ENCODE measurements at regions not wholly inside any gene's neighbourhood (a gene's known extent, or its start where the extent isn't known, plus 50 kb on each side); places are given as distances from the start of the nearest gene placed in this dataset.

- Histone ChIP-seq H3K4me3 (ENCODE audit: low read depth, low read length) (no peak overlapping the region), H3K36me3 (ENCODE audit: control insufficient read depth, insufficient read depth, low read length) (no peaks in the 10 kb centered on the region), H3K27me3 (ENCODE audit: control insufficient read depth, insufficient read depth, low read length) (no peaks in the 10 kb centered on the region)
- DNase-seq (ENCODE audit: low read depth) = no peak
- no peak for TF ChIP-seq CTCF (IDR thresholded peaks at IDR 0.05; ENCODE audit: insufficient read depth, low read length, poor library complexity, severe bottlenecking)
These were observed 669.9 kb upstream of the PKN2 start for GRCh38 chr1:88014131-88014530.

- TF ChIP-seq CTCF (IDR thresholded peaks at IDR 0.05; ENCODE audit: insufficient read depth, low read length, poor library complexity, severe bottlenecking) = no peak
- no peaks in the 10 kb centered on the region for H3K36me3 ChIP-seq (ENCODE audit: control insufficient read depth, insufficient read depth, low read length)
- no peaks in the 10 kb centered on the region for H3K27me3 ChIP-seq (ENCODE audit: control insufficient read depth, insufficient read depth, low read length)
- DNase-seq (ENCODE audit: low read depth) = no peak
- H3K4me3 ChIP-seq (ENCODE audit: low read depth, low read length) = no peak overlapping the region
These were observed 667.1 kb upstream of the PKN2 start for GRCh38 chr1:88016947-88017346.

- no peak for DNase-seq (ENCODE audit: low read depth)
- TF ChIP-seq CTCF (IDR thresholded peaks at IDR 0.05; ENCODE audit: insufficient read depth, low read length, poor library complexity, severe bottlenecking) = no peak
- Histone ChIP-seq H3K27me3 (ENCODE audit: control insufficient read depth, insufficient read depth, low read length) (no peaks in the 10 kb centered on the region), H3K4me3 (ENCODE audit: low read depth, low read length) (no peak overlapping the region), H3K36me3 (ENCODE audit: control insufficient read depth, insufficient read depth, low read length) (no peaks in the 10 kb centered on the region)
These were observed 662.5 kb upstream of the PKN2 start for GRCh38 chr1:88021529-88021928.

GRCh38 chr1:88022516-88022915 lies 661.6 kb upstream of the PKN2 start:
- TF ChIP-seq CTCF (IDR thresholded peaks at IDR 0.05; ENCODE audit: insufficient read depth, low read length, poor library complexity, severe bottlenecking) = no peak
- no peak for DNase-seq (ENCODE audit: low read depth)
- H3K4me3 ChIP-seq (ENCODE audit: low read depth, low read length) = no peak overlapping the region
- H3K36me3 ChIP-seq (ENCODE audit: control insufficient read depth, insufficient read depth, low read length) = no peaks in the 10 kb centered on the region
- H3K27me3 ChIP-seq (ENCODE audit: control insufficient read depth, insufficient read depth, low read length) = no peaks in the 10 kb centered on the region

- H3K4me3 ChIP-seq (ENCODE audit: low read depth, low read length) = no peak overlapping the region
- no peak for TF ChIP-seq CTCF (IDR thresholded peaks at IDR 0.05; ENCODE audit: insufficient read depth, low read length, poor library complexity, severe bottlenecking)
- no peaks in the 10 kb centered on the region for H3K27me3 ChIP-seq (ENCODE audit: control insufficient read depth, insufficient read depth, low read length)
- H3K36me3 ChIP-seq (ENCODE audit: control insufficient read depth, insufficient read depth, low read length) = no peaks in the 10 kb centered on the region
- DNase-seq (ENCODE audit: low read depth) = no peak
These were observed 654.9 kb upstream of the PKN2 start for GRCh38 chr1:88029142-88029541.

GRCh38 chr1:88029899-88030298 lies 654.2 kb upstream of the PKN2 start:
- Histone ChIP-seq H3K4me3 (ENCODE audit: low read depth, low read length) (no peak overlapping the region), H3K36me3 (ENCODE audit: control insufficient read depth, insufficient read depth, low read length) (no peaks in the 10 kb centered on the region), H3K27me3 (ENCODE audit: control insufficient read depth, insufficient read depth, low read length) (no peaks in the 10 kb centered on the region)
- TF ChIP-seq CTCF (IDR thresholded peaks at IDR 0.05; ENCODE audit: insufficient read depth, low read length, poor library complexity, severe bottlenecking) = no peak
- no peak for DNase-seq (ENCODE audit: low read depth)
